ENCODE measurements at regions not wholly inside any gene's neighbourhood (a gene's known extent, or its start where the extent isn't known, plus 50 kb on each side); places are given as distances from the start of the nearest gene placed in this dataset.

DNA sequence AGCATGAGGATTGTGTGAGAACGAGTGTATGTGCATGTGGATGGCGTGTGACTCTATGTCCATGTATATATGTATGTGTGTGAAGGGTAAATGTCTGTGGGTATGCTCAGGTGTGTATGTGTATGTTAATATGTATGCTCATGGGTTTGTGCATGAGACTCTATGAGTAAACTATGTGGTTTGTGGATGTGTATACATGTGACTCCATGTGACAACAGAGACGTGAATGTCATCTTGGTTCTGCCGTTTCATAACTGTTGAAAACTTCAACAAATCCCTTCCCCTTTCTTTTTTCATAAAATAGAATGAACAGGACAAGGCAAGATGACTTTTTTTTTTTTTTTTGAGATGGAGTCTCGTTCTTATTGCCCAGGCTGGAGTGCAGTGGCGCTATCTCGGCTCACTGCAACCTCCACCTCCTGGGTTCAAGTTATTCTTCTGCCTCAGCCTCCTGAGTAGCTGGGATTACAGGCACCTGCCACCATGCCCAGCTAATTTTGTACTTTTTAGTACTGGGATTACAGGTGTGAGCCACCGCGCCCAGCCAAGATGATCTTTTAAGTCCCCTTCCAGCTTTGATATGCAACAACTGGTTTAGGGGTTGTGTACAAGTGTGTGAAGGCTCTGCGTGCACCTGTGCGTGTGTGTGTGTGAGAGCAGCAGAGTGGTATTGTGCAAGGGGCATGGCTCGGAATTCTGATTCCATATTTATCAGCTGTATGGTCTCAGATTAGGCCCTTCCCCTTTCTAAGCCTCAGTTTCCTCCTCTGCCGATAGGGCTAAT is 106.3 kb downstream of the EBNA1BP2 start:
- peaks cover 23% of the 10 kb centered on the region for H3K4me1 ChIP-seq (ENCODE audit: control insufficient read depth, insufficient read depth, low read length)
- no peaks in the 10 kb centered on the region for H3K36me3 ChIP-seq (ENCODE audit: control insufficient read depth, insufficient read depth, low read length)
- no peak overlapping the region for H3K27ac ChIP-seq (ENCODE audit: low read depth, low read length)
- H3K9ac ChIP-seq (ENCODE audit: low read depth, low read length), result no peak overlapping the region
- no peaks in the 10 kb centered on the region for H3K9me3 ChIP-seq (ENCODE audit: control insufficient read depth, insufficient read depth, low read length)
- no peak overlapping the region for H3K4me3 ChIP-seq (ENCODE audit: low read depth, low read length)
- H3K27me3 ChIP-seq (ENCODE audit: control insufficient read depth, insufficient read depth, low read length), result peaks cover 12% of the 10 kb centered on the region

DNA sequence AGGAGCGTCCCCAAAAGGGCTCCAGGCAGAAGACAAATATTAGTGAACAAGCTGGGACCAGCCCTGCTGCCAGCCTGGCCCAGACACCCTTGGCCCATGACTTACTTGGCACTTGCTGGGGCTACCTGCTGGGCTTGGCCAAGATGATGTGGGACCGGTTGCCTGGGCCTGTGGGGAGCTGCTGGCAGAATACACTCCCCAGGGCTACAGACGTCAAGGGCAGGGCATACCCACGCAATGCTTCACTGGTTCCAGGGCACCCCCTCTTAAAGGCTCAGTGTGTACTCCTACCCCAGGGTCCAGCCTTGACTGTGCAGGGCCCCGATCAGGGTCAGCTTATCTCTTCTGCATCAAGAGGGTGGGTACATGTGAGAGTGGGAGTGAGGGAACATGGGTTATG is 106.5 kb upstream of the SLC2A1 start:
- Histone ChIP-seq H3K9me3 (ENCODE audit: control insufficient read depth, insufficient read depth, low read length) (no peaks in the 10 kb centered on the region), H3K9ac (ENCODE audit: low read depth, low read length) (no peak overlapping the region), H3K4me3 (ENCODE audit: low read depth, low read length) (no peak overlapping the region), H3K27ac (ENCODE audit: low read depth, low read length) (no peak overlapping the region), H3K36me3 (ENCODE audit: control insufficient read depth, insufficient read depth, low read length) (no peaks in the 10 kb centered on the region), H3K27me3 (ENCODE audit: control insufficient read depth, insufficient read depth, low read length) (peaks cover 12% of the 10 kb centered on the region), H3K4me1 (ENCODE audit: control insufficient read depth, insufficient read depth, low read length) (peaks cover 24% of the 10 kb centered on the region)

GRCh38 chr1:43063394-43064219 is 104.9 kb upstream of the SLC2A1 start:
- Histone ChIP-seq H3K27me3 (ENCODE audit: control insufficient read depth, insufficient read depth, low read length) (peaks cover 12% of the 10 kb centered on the region), H3K4me3 (ENCODE audit: low read depth, low read length) (no peak overlapping the region), H3K27ac (ENCODE audit: low read depth, low read length) (no peak overlapping the region), H3K4me1 (ENCODE audit: control insufficient read depth, insufficient read depth, low read length) (peaks cover 20% of the 10 kb centered on the region), H3K9ac (ENCODE audit: low read depth, low read length) (no peak overlapping the region), H3K9me3 (ENCODE audit: control insufficient read depth, insufficient read depth, low read length) (no peaks in the 10 kb centered on the region), H3K36me3 (ENCODE audit: control insufficient read depth, insufficient read depth, low read length) (no peaks in the 10 kb centered on the region)

DNA sequence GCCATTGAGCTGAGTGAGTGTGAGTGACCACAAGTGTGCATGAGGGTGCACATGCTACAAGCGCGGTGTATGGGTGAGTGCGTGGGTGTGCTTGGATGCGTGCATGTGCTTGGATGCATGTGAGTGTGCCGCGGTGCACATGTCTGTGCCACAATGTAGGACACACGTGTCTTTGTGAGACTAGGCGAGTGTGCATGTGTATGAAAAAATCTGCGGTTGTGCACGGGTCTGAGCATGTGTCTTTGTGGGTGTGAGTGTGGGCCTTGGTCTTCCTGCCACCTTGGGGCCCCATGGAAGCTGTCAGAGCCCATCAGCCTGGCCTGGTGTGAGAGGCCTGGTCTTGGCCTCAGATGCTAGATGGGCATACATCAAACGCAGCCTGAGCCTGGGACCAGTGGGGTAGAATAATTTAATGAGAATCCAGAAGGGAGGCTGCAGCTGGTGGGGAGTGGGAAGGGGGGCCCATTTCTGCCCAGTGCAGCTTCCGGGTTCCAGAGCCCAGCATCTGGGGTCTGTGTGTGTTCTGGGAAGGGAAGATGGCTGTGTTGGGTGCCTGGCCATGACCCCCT is 103.9 kb upstream of the SLC2A1 start:
- Histone ChIP-seq H3K36me3 (ENCODE audit: control insufficient read depth, insufficient read depth, low read length) (no peaks in the 10 kb centered on the region), H3K9me3 (ENCODE audit: control insufficient read depth, insufficient read depth, low read length) (no peaks in the 10 kb centered on the region), H3K4me1 (ENCODE audit: control insufficient read depth, insufficient read depth, low read length) (peaks cover 18% of the 10 kb centered on the region), H3K27me3 (ENCODE audit: control insufficient read depth, insufficient read depth, low read length) (peaks cover 8% of the 10 kb centered on the region), H3K4me3 (ENCODE audit: low read depth, low read length) (no peak overlapping the region), H3K27ac (ENCODE audit: low read depth, low read length) (no peak overlapping the region), H3K9ac (ENCODE audit: low read depth, low read length) (no peak overlapping the region)

- no peak overlapping the region for H3K9ac ChIP-seq (ENCODE audit: low read depth, low read length)
- peaks cover 18% of the 10 kb centered on the region for H3K4me1 ChIP-seq (ENCODE audit: control insufficient read depth, insufficient read depth, low read length)
- H3K27ac ChIP-seq (ENCODE audit: low read depth, low read length), result no peak overlapping the region
- no peaks in the 10 kb centered on the region for H3K9me3 ChIP-seq (ENCODE audit: control insufficient read depth, insufficient read depth, low read length)
- no peak overlapping the region for H3K4me3 ChIP-seq (ENCODE audit: low read depth, low read length)
- no peaks in the 10 kb centered on the region for H3K36me3 ChIP-seq (ENCODE audit: control insufficient read depth, insufficient read depth, low read length)
- H3K27me3 ChIP-seq (ENCODE audit: control insufficient read depth, insufficient read depth, low read length), result no peaks in the 10 kb centered on the region; the same call in 1 of the 2 replicates
Measured at GRCh38 chr1:43061757-43062156, 103.1 kb upstream of the SLC2A1 start.

- H3K36me3 ChIP-seq (ENCODE audit: control insufficient read depth, insufficient read depth, low read length), result no peaks in the 10 kb centered on the region
- no peak overlapping the region for H3K9ac ChIP-seq (ENCODE audit: low read depth, low read length)
- H3K27me3 ChIP-seq (ENCODE audit: control insufficient read depth, insufficient read depth, low read length), result no peaks in the 10 kb centered on the region; the same call in 1 of the 2 replicates
- H3K9me3 ChIP-seq (ENCODE audit: control insufficient read depth, insufficient read depth, low read length), result no peaks in the 10 kb centered on the region
- H3K4me1 ChIP-seq (ENCODE audit: control insufficient read depth, insufficient read depth, low read length), result peaks cover 18% of the 10 kb centered on the region
- no peak overlapping the region for H3K27ac ChIP-seq (ENCODE audit: low read depth, low read length)
- no peak overlapping the region for H3K4me3 ChIP-seq (ENCODE audit: low read depth, low read length)
Measured at GRCh38 chr1:43059640-43060574, 101.2 kb upstream of the SLC2A1 start.

DNA sequence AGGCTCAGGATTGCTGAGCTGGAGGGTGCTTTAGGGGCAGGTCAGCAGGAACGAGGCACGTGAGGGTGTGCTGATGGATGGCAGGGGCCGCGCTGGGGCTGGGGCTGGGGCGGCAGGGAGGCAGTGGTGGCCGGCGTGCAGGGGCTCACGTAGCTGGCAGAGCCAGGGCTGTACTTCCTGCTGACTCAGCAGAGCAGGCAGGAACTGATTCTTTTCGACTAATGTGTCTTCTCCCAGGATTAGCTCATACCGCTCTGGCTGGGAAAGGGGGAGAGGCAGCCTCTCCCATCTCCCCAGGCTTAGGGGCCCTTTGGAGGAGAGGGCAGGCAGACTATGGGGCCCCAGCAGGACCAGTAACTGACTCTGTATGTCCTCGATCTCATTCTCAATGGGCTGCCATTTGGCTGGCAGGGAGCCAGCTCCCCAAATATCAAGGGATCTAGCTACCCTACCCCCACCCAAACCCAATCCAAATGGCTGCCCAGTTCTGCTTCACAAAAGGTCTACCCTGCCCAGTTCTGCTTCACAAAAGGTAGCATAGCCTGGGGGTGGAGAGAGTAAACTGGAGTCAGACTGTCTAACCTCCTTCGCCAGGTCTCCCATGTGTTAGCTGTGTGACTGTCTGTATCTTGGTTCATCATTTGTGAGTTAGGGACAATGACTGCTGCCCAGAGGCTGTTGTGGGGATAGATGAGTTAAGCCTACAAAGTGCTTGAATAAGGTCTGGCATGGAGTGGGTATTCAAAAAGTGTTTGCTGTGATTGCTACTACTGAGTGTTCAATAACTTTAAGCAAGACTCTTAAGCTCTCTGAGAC is 100.1 kb upstream of the SLC2A1 start:
- no peak overlapping the region for H3K27ac ChIP-seq (ENCODE audit: low read depth, low read length)
- no peak overlapping the region; the same call in 1 of the 2 replicates for H3K9ac ChIP-seq (ENCODE audit: low read depth, low read length)

GRCh38 chr1:43058056-43058455 is 99.4 kb upstream of the SLC2A1 start:
- Histone ChIP-seq H3K36me3 (ENCODE audit: control insufficient read depth, insufficient read depth, low read length) (no peaks in the 10 kb centered on the region), H3K27ac (ENCODE audit: low read depth, low read length) (no peak overlapping the region), H3K4me1 (ENCODE audit: control insufficient read depth, insufficient read depth, low read length) (peaks cover 18% of the 10 kb centered on the region), H3K27me3 (ENCODE audit: control insufficient read depth, insufficient read depth, low read length) (no peaks in the 10 kb centered on the region; the same call in 1 of the 2 replicates), H3K9me3 (ENCODE audit: control insufficient read depth, insufficient read depth, low read length) (no peaks in the 10 kb centered on the region), H3K4me3 (ENCODE audit: low read depth, low read length) (no peak overlapping the region), H3K9ac (ENCODE audit: low read depth, low read length) (no peak overlapping the region)

More for the DNA sequence above, 100.1 kb upstream of the SLC2A1 start:
- H3K4me1 ChIP-seq (ENCODE audit: control insufficient read depth, insufficient read depth, low read length), result peaks cover 18% of the 10 kb centered on the region
- H3K36me3 ChIP-seq (ENCODE audit: control insufficient read depth, insufficient read depth, low read length), result no peaks in the 10 kb centered on the region
- no peak overlapping the region for H3K4me3 ChIP-seq (ENCODE audit: low read depth, low read length)
- no peaks in the 10 kb centered on the region for H3K9me3 ChIP-seq (ENCODE audit: control insufficient read depth, insufficient read depth, low read length)
- no peaks in the 10 kb centered on the region; the same call in 1 of the 2 replicates for H3K27me3 ChIP-seq (ENCODE audit: control insufficient read depth, insufficient read depth, low read length)

- Histone ChIP-seq H3K4me1 (ENCODE audit: control insufficient read depth, insufficient read depth, low read length) (peaks cover 18% of the 10 kb centered on the region), H3K36me3 (ENCODE audit: control insufficient read depth, insufficient read depth, low read length) (no peaks in the 10 kb centered on the region), H3K4me3 (ENCODE audit: low read depth, low read length) (no peak overlapping the region), H3K27me3 (ENCODE audit: control insufficient read depth, insufficient read depth, low read length) (no peaks in the 10 kb centered on the region; the same call in 1 of the 2 replicates), H3K9me3 (ENCODE audit: control insufficient read depth, insufficient read depth, low read length) (no peaks in the 10 kb centered on the region), H3K9ac (ENCODE audit: low read depth, low read length) (no peak overlapping the region), H3K27ac (ENCODE audit: low read depth, low read length) (no peak overlapping the region)
Measured at GRCh38 chr1:43057567-43057966, 98.9 kb upstream of the SLC2A1 start.
